NCI-H1105 treated with DMSO at 0.1 percent for 48 hours (cell line): ENCODE measurements at regions not wholly inside any gene's neighbourhood (a gene's known extent, or its start where the extent isn't known, plus 50 kb on each side); places are given as distances from the start of the nearest gene placed in this dataset.

ENCODE experiments used
- DNase-seq: peaks from one replicate; lab custom pipeline; 2025; lab: John Stamatoyannopoulos, UW

DNA sequence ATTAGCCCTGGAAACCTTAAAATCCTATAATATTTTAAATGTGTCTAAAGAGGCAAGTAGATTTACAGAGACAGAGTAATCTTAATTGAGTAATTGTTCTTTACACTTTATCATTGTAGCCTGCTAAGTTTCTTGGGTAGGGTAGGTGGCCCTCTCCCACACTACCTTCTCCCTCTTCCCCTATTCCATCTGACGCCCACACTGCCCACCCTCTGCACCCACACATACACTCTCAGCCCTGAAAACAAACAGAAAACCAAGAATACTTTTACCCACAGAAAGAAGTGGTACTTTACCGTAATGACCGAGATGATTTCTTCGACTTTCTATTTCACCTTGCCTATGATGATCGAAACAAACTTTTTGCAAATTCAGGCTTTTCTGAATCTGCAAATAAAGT lies 320.4 kb upstream of the OBI1 start:
- no peak for DNase-seq

DNA sequence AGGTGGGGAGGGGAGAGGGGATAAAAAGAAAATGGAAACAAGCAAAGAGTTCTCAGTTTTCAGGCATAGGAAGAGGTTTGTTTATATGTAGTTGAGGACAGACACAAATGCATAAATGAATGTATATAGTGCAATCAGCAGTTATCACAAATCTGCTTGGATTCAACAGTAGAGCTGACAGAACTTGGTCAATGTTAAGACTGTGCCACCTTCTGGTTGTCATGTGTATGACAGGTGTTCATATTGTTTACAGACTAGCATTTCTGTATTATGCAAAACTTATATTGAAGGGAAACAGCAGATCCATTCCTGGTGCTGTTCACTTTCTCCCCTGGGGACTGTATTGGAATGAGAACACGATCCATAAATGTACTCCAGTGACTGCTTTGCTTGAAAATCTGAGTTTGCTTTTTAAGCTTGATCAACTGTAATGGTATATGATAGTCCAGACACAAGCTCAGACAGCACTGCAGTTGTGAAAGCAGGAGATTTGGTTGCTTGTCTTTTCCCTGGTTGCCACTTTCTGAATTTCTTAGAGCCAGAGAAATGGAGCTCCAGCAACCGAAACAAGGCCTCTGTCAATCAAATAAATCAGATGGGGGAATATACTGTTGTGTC lies 319.5 kb upstream of the OBI1 start:
- DNase-seq = peak; percentile 68

DNA sequence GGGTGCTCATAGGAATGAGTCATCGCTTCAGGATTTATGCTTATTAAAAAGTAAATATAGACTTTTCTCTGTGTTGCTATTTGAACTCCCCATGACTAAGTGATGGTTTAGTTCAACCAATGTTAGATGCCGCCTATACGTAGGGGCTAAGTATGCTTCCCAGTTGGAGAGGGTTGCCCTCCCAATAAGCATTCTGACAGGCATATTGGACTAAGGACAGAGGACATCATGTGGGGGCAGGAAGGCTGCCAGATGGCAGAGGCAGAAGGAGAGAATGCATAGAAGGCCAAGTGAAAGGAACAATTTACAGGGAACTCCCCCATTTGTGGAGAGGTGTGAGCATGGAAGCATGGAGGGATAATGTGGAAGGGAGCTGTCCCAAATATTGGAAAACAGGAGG lies 318.4 kb upstream of the OBI1 start:
- no peak for DNase-seq

DNA sequence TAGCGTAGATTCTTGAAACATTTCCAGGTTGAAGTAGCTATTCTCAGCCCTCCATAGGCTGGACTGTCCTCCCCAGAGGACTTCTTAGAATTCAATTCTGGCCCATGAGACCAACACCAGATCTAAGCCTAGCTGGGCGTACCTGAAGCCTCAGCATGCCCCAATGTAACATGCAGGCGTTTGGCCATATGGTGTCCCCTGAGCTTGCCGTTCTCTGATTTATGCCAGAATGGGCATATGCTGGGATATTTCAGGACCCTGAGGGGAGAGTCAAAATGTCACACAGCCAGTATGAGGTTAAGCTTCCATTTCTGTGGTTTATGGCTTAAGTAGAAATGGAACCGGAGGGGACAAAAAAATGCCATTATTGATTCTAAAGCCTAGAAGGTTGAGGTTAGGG lies 317.7 kb upstream of the OBI1 start:
- no peak for DNase-seq

DNA sequence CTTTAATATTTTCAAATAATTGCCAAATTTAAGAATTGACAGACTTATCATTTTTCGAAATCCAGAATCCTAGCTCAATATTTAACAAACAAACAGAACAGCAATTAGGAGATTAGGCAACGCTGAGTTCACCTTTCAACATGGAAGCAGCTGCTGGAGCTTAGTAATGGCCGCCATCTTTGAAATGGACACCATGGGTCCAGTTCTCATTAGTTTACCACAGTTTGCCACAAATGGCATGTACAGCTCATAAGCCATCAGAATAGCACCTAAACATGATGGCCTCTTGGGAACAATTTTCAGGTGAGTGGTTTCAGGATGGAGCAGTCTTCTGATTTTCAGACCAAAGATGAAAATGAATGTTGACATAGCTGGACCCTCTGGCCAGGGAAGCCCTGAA lies 313.6 kb upstream of the OBI1 start:
- no peak for DNase-seq

DNA sequence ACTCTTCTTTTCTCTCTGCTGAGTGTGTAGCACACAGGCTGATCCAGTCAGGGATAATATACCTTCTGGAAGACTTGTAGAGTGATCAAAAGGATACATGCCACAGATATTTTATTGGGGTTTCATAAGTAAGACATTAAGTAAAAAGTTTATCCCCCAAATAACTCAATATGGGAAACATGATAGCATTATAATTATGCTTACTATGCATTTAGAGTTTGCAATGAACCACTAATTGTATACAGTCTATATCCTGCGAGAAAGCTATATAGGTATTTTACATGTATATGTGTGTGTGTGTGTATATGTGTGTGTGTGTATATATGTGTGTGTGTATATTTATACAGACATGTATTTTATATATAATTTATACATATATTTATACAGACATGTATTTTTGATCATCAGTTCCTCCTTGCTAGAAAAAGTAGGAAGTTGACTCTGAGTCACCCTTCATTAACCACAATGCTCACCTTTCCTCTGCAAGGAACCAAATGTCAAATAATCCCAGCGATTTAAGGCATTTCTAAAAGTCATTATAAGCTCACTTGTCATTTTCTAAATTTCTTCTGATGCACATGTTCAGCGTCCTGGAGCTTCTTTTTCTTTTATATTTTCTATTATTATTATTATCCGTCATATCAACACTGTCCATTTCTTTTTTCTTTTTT lies 312.5 kb upstream of the OBI1 start:
- DNase-seq = no peak

DNA sequence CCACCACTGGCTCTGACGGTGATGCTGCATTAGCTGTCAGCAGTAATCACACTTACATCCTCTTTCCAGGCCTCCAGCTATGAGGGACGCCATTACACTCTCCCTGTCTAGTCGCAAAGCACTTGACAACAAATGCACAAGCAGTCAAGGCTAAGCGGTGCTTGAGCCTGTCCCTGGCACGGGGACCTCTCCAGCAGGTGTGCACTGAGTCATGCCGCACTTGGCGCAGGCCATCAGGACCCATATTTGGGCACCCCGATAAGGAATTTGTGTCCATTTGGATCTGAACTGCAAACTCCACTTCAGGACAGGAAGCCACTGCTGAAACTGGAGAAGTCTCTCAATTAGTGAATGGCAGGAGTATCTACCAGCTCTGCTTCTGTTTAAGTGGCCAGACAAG lies 301.9 kb upstream of the OBI1 start:
- no peak for DNase-seq

DNA sequence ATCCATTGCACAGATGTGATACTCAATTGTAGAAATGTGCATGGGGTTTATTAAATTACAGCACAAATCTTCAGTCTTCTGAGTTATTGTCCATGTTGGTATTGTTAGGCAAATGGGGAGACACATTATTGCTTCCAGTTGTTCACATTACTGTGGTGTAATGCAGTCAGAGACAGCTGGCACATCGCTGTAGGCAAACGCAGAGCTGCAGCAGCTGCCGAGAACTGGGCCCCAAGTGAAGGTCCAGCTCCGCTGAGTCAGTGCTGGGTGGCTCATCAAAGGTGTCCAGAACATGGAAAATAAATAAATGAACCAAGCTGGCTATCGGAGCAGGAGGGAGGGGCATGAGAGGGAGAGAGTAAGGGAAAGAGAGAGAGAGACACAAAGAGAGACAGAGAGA lies 299.1 kb upstream of the OBI1 start:
- no peak for DNase-seq

DNA sequence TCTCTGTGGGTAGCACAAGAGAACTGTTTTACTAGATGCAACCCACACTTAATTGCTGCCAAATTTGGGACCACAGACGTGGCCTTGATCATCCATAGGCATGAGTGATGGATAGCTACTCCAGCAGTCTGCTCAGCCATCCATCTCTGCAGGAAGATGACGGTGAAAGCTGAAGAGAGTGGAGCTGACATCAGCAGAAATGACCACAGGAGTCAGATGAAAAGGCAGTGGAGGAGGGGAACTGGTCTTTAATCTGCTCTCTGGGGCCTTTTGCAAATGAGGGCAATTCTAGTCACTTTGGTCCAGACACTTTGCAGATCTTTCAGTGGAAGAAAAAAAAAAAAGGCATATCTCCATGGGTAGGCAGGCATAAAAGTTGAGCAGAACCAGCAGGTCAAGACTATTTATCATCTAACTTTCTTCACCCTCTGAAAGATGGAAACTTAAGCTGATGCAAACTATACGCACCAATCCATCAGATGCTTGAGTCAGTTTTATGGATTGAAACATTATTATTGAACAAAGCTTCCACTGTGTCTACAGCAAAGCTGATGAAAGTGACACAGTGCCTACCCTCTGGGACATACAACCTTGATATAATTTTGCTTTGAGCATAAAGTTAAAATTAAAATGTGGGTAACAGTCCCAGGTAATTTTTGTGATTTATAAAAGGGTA lies 281.6 kb upstream of the OBI1 start:
- DNase-seq = no peak

DNA sequence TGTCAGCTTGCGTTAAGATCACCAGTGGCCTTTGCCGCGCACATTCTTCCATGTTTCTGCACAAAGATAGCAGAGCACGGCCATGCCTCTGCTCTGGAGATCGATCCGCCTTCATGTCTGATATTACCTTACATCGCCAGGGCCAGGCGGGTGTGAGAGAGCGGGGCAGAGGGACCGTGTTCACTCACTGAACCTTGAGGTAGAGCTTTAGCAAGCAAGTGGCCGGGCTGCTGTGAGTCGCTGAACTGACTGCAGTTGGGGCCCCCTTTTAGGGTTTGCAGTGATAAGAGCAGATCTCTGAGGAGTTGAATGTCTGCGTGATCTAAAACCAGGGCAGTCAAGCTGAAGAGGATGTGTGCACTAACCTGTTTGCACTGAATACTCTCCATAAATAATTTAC lies 275.4 kb upstream of the OBI1 start:
- no peak for DNase-seq

DNA sequence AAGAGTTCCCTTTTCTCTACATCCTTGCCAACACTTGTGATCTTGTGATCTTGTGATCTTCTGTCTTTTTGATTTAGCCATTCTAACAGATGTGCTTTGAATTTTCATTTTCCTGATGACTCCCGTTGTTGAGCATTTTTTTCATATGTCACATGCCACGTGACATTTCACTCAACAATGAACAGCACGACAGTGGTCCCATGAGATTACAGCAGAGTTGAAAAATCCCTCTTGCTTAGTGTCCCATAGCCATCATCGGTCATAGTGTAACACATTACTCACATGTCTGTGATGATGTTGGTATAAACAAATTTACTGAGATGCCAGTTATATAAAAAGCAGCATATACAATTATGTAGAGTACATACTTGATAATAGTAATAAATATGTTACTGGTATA lies 256.1 kb upstream of the OBI1 start:
- no peak for DNase-seq

DNA sequence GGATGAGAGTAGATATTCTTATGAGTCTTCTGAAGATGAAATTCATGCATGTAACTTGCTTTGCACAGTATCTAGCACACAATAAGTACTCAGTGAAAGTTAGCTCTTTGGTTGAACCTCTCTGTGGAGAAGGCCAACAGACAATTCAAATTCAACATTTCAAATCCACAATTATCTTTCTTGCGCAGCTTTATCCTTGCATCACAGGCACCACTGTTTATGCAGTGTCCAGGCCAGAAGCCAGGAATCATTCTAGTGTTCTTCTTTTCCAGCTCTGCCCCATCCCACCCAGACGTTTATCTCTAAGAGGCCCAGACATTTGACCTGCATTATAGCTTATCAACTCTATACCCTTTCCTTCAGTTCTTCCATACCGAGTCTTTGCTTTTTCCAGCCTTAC lies 254.7 kb upstream of the OBI1 start:
- no peak for DNase-seq

DNA sequence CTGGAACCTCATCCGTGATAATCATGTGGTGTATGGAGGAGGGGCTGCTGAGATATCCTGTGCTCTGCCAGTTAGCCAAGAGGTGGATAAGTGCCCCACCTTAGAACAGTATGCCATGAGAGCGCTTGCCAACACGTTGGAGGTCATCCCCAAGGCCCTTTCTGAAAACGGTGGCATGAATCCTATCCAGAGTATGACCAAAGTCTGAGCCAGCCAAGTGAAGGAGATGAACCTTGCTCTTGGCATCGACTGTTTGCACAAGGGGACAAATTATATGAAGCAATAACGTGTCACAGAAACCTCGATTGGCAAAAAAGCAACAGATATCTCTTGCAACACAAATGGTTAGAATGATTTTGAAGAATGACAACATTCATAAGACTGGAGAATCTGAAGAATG lies 251.2 kb upstream of the OBI1 start:
- DNase-seq = no peak

DNA sequence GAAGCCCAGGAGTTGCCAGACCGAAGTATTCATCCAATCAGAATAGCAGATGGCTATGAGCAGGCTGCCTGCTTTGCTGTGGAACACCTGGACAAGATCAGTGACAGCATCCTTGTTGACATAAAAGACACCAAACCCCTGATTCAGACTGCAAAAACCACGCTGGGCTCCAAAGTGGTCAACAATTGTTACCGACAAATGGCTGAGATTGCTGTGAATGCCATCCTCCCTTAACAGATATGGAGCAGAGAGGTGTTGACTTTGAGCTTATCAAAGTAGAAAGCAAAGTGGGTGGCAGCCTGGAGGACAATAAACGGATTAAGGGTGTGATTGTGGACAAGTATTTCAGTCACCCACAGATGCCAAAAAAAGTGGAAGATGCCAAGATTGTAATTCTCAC lies 250.3 kb upstream of the OBI1 start:
- DNase-seq = no peak

DNA sequence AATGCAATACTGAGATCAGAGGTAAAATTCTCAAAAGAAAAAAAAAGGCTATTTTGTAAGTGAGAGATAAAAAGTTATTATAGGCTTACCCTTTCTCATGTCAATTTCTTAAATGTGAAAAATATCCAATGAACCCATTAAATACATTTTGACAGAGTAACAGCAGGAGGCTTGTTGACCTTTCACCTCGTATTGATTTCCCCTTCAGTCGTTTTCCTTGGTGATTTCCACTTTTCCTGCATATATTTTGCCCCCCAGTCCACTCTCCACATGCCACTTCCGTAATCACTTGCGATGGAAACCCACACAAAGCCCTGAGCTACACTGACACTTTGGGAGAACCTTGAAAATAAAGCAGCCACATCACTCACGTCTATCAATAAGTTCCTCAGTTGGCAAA lies 248.1 kb upstream of the OBI1 start:
- DNase-seq = no peak

DNA sequence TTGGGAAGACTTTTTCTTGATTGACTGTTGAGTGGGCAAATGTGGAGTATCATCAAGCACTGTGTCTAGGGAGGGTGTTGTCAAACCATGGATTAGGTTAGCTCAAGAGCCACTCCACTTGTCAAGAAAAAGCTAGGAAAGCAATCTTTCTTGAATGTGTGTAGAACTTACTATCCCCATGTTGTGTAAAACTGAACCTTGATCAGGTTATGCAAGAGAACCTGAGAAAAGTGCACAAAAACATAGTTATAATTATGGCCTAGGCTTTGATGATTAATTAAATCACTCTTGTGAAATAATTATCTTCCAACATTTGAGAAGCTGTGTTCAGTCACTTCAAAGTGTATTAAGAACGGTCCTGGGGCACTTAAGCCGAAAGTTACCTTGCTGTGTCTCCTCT lies 238.2 kb upstream of the OBI1 start:
- no peak for DNase-seq

DNA sequence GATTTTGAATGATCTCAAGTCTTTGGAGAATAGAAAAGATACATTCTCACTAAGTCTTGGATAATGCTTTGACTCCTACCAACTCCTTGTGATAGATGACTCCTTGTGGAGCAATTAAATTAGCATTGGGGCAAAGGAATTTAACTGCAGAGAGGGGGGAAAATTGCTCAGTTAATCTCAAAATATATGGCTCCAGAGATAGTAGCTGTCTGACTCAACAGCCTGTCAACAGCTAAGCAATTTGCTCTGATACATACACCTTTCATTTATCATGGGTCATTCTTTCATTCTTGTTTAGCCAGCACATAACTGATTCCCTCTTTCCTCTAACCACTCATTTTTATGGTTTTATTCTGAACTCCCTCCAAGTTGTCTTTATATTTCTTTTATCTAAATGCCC lies 225.6 kb upstream of the OBI1 start:
- no peak for DNase-seq

DNA sequence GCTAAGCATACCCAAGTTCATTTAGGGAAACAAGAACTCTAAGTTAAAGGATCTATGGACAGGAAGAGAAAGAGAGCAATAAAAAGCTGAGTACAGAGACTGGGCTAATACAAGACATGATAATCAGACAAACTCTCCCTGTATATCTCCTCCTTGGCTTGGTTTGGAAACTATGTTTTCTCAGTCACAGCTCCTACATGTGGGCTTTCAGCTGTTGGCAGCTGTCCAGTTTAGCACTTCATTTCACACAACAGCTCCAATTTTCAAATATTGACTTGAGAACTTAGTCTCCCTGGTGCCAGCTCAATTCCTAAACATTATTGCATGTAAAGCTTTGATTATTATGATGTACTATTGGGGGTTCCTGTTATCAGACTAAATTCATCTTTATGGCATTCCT lies 222.8 kb upstream of the OBI1 start:
- DNase-seq = peak; percentile 91

DNA sequence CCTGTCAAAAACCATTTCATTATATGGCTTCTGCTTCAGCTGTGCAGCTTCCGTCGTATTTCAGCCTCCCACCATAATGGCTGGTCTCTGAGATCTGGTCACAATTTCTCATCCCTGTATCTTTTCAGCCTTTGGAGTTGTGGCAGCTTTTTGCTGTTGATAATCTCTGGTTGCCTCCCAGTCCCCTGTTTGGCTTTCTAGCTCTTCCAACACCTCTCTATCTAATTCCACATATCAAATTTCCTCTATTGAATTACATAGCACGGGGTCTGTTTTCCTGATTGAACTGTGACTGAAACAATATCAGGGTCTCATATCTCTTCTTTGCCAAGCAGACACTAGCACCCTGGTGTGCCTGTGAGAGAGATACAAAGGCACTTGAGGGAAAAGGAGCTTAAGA lies 222.1 kb upstream of the OBI1 start:
- peak; percentile 51 for DNase-seq

DNA sequence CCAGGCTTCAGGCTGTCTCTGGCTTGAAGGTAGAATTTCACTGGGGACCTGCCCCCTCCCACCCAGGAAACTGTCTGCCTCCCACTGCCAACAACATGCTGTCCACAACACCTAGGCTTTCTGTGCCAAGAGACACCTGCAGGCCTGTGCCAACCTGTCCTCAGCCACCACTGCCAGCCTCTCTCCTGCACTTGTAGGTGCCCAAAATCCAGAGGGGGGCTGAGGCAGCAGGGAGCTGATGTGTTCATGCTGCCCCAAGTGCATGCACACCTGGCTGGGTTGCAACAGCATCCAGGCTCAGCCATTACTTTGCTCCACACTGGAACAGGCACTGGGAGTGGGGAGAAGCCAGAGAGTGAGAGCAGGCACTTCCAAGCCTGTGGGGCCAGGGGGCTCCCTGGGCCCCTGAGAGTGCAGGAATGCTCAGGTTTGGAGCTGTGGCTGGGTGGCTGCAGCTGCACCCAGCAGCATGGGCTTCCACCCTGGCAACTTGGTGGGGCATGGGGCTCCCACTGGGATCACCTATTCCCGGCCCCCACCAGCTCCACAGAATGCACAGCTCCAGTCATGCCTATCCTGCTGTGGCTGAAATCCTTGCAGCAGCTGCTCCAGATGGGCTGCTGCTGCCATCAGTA lies 218.1 kb upstream of the OBI1 start:
- DNase-seq = no peak

DNA sequence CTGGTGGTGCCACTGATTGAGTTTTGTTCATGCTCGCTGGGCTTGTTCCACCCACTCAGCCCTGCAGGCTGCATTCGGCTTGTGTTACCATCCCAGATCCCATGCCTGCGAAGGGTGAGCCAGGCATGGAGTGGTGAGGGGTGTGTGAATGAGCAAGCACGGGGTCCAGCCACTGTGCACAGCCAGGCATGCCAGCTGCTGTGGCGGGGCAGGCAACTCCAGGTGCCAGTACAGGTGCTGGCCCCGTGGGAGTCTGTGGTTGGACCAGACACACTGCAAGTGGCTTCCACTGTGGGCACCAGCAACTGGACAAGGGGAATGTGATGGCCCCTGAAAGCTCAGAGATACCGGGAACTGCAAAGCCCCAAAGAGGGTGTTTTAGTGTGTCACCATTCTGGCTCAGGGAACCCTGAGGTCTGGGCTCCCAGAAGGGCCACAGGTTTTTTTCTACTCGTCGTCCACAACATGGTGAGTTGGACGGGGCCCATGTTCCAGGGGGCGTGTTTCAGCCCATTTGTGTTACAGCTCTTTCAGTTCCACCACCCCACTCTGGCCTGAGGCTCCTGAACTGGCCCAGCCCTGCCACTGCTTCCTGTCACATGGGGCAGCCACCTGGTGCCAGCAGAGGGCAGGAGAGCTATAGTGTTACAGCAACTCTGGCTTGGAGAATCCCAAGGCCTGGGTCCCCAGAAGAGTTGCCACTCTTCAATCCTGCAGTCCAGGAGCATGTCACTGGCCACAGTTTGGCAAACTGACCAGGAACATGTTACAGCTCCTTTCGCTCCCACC lies 217.0 kb upstream of the OBI1 start:
- no peak for DNase-seq

DNA sequence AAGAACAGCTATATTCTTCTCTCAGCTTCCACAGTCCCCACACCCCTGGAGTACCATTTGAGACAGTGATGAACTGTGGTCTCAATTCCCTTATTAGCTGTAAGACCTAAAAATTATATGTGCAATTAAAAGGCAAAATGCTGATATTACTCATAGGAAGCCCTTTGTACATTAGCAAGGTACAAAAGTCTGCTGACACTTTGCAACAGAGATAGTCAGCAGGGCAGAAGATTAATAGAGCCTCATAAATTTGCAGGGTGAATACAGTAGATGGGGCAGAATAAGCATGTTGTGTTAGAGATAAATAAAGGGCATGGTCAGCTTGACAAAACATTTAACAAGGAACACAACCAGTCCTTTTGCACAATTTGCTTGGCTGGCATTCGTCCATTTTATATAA lies 210.0 kb upstream of the OBI1 start:
- peak; percentile 3 for DNase-seq

DNA sequence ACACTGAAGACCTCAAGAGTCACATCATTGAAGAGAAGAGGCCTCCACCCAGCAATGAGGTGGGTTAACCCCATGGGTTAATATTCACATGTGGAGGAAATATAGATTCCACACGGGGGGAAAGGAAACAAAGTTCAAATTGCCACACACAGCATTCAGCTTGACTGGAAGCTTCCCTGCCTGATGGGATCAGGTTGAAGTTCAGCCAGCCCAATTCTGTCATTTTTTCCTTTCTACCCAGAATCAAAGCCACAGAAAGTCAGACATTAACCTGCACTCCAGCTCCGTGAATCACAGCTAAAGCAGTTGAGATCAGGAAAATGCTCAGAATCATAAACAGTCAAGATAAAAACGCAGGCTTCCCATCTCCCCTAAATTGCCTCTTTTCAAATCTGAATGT lies 208.7 kb upstream of the OBI1 start:
- no peak for DNase-seq
